ENCODE measurements at regions not wholly inside any gene's neighbourhood (a gene's known extent, or its start where the extent isn't known, plus 50 kb on each side); places are given as distances from the start of the nearest gene placed in this dataset.

- TF ChIP-seq HDAC2 (IDR thresholded peaks at IDR 0.05; ENCODE audit: borderline replicate concordance in 1 of 2, low read depth in 2 of 2, low read length in 2 of 2) (no peak), SAP30 (IDR thresholded peaks at IDR 0.05; ENCODE audit: insufficient read depth, insufficient replicate concordance, low read length) (no peak), SP4 (IDR thresholded peaks at IDR 0.05; ENCODE audit: low read length) (no peak), CBX5 (IDR thresholded peaks at IDR 0.05; ENCODE audit: low read depth, low read length) (no peak)
Measured at GRCh38 chr12:18981732-18982131, 147.8 kb upstream of the PLEKHA5 start (continued).

All from H1 (cell line).